A549 (cell line): ENCODE measurements at regions not wholly inside any gene's neighbourhood (a gene's known extent, or its start where the extent isn't known, plus 50 kb on each side); places are given as distances from the start of the nearest gene placed in this dataset.

ENCODE experiments used
- CHD4 ChIP-seq: fragments of 200-600 bp; sonication (generic); IDR thresholded peaks from 2 replicates; pipeline ENCODE4 v1.6.1; 2016; ENCODE audit warnings: antibody characterized with exemption, mild to moderate bottlenecking, borderline replicate concordance
- CTCF ChIP-seq: fragments of >200 bp; sonication (Bioruptor Twin); formaldehyde crosslinking; IDR thresholded peaks from 3 replicates; pipeline ENCODE4 v1.5.1; 2016
- EP300 ChIP-seq, 2 experiments: fragments of >200 bp; sonication (Bioruptor Twin); formaldehyde crosslinking; IDR thresholded peaks; 2 replicates in 1 of 2; 3 replicates in 1 of 2; pipeline ENCODE4 v1.6.1; 2016 to 2017
- HES2 ChIP-seq: fragments of >200 bp; sonication (Bioruptor Twin); formaldehyde crosslinking; IDR thresholded peaks from 2 replicates; pipeline ENCODE4 v1.6.1; 2016
- JUN ChIP-seq, 2 experiments: fragments of >200 bp; sonication (Bioruptor Twin); formaldehyde crosslinking; IDR thresholded peaks; 2 replicates in 1 of 2; 3 replicates in 1 of 2; pipeline ENCODE4 v1.6.1; 2016 to 2017
- POLR2A ChIP-seq: IDR thresholded peaks from 2 replicates; pipeline ENCODE4 v1.6.1; 2012; ENCODE audit warnings: mild to moderate bottlenecking, low read length
- REST ChIP-seq: fragments of 200-600 bp; sonication (generic); IDR thresholded peaks from 2 replicates; pipeline ENCODE4 v1.6.1; 2016; ENCODE audit warnings: antibody characterized with exemption, mild to moderate bottlenecking, moderate library complexity

DNA sequence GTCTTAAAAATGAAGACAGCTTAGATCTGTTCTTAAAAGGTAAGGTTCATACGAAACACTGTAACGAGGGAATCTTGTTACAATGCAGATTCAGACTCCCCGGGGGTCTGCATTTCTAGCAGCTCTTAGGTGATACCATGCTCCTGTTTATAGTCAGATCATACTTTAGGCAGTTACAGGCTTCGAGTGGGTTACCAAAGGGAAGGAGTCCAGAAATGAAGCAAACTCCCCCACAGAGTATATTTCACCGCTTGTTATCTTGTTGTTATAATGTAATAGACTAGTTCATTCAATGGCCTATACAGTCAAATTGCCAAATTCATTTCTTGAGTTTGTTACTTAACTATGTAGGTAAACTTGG lies 601.1 kb downstream of the USP25 start:
- TF ChIP-seq HES2 = no peak
- TF ChIP-seq REST = no peak
- TF ChIP-seq CTCF = no peak
- TF ChIP-seq CHD4 = no peak
- no peak for TF ChIP-seq JUN (IDR thresholded peaks at IDR 0.05)
- TF ChIP-seq POLR2A = no peak
- TF ChIP-seq EP300 (IDR thresholded peaks at IDR 0.05) = no peak
